ENCODE measurements at regions not wholly inside any gene's neighbourhood (a gene's known extent, or its start where the extent isn't known, plus 50 kb on each side); places are given as distances from the start of the nearest gene placed in this dataset.

DNA sequence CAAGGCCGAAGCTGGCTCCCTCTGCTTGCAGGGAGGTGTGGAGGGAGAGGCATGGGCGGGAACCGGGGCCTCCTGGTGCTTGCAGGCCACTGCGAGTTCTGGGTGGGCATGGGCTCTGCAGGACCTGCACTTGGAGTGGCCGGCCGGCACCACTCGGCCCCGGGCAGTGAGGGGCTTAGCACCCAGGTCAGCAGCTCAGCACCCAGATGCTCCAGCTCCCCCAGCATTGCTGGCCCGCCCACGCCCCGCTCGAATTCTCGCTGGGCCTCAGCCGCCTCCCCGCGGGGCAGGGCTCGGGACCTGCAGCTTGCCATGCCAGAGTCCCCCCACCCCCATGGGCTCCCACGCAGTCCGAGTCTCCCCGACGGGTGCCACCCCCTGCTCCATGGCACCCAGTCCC is 176.2 kb upstream of the FAM98A start:
- WGBS, 2 donors = no CpG with 5 or more reads among the region's 21 CpGs
- H3K9me3 ChIP-seq = no peaks in the 10 kb centered on the region
- no peak for DNase-seq
- H3K4me3 ChIP-seq = no peak overlapping the region
- no peaks in the 10 kb centered on the region for H3K27me3 ChIP-seq
- no peaks in the 10 kb centered on the region for H3K4me1 ChIP-seq
- TF ChIP-seq, protein P1, sequence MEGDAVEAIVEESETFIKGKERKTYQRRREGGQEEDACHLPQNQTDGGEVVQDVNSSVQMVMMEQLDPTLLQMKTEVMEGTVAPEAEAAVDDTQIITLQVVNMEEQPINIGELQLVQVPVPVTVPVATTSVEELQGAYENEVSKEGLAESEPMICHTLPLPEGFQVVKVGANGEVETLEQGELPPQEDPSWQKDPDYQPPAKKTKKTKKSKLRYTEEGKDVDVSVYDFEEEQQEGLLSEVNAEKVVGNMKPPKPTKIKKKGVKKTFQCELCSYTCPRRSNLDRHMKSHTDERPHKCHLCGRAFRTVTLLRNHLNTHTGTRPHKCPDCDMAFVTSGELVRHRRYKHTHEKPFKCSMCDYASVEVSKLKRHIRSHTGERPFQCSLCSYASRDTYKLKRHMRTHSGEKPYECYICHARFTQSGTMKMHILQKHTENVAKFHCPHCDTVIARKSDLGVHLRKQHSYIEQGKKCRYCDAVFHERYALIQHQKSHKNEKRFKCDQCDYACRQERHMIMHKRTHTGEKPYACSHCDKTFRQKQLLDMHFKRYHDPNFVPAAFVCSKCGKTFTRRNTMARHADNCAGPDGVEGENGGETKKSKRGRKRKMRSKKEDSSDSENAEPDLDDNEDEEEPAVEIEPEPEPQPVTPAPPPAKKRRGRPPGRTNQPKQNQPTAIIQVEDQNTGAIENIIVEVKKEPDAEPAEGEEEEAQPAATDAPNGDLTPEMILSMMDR (IDR thresholded peaks at IDR 0.05) = no peak
- TF ChIP-seq POLR2A (IDR thresholded peaks at IDR 0.05) = no peak
- H3K36me3 ChIP-seq = no peaks in the 10 kb centered on the region
- intact Hi-C loops (cut with DNase I) = no loop called here
- H3K27ac ChIP-seq = no peak overlapping the region

DNA sequence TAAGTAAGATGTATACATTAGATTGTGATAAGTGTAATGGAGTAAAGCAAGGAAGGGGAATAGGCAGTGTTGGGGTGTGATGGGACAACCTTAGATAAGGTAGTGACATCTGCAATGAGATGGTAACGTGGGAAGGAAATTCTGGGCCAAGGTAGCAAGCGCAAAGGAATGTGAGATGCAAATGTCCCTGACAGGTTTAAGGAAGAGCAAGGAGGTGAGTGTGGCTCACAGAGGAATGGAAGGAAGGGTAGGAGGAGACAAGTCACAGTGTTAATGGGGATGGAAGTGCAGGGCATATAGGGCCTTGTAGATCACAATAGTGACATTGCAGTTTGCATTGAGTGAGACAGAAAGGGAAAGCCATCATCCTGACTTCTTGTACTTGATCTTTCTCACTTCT is 170.9 kb upstream of the FAM98A start:
- no peaks in the 10 kb centered on the region for H3K4me1 ChIP-seq
- H3K4me3 ChIP-seq = no peak overlapping the region
- WGBS, 2 donors = 73 to 78% methylated on average over 2 of the region's 2 CpGs
- H3K36me3 ChIP-seq = no peaks in the 10 kb centered on the region
- TF ChIP-seq, protein P1 (IDR thresholded peaks at IDR 0.05) = no peak
- TF ChIP-seq POLR2A (IDR thresholded peaks at IDR 0.05) = no peak
- intact Hi-C loops (cut with DNase I) = no loop called here
- H3K27me3 ChIP-seq = no peaks in the 10 kb centered on the region
- H3K9me3 ChIP-seq = no peaks in the 10 kb centered on the region
- DNase-seq = no peak
- no peak overlapping the region for H3K27ac ChIP-seq

DNA sequence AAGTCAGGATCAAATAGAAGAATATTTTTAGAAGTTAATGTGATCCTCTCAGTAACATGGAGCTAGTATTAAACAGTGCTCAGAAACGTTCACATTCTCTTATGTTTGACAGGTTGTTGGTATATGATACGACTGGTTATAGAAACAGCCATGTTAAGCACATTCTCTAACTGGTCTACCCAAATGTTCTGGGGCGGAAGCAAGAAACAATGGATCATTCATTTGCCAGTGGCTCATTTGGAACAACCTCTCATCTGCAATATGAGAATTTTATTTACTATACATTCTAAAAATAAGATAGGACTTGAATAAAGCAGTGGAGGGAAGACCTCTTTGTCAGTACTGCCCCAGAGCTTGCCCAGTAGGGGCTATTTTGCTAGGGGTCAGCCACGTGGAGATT is 167.1 kb upstream of the FAM98A start:
- Histone ChIP-seq H3K4me1 (no peaks in the 10 kb centered on the region), H3K4me3 (no peak overlapping the region), H3K36me3 (no peaks in the 10 kb centered on the region), H3K27ac (no peak overlapping the region), H3K27me3 (no peaks in the 10 kb centered on the region), H3K9me3 (peaks cover 0 to 8% (median 0%) of the 10 kb centered on the region in 3 donors)
- DNase-seq = no peak
- WGBS, 2 donors = 33 to 44% methylated on average over 4 of the region's 4 CpGs
- intact Hi-C loops (cut with DNase I) = no loop called here
- TF ChIP-seq, protein P1 (IDR thresholded peaks at IDR 0.05) = no peak
- no peak for TF ChIP-seq POLR2A (IDR thresholded peaks at IDR 0.05)

DNA sequence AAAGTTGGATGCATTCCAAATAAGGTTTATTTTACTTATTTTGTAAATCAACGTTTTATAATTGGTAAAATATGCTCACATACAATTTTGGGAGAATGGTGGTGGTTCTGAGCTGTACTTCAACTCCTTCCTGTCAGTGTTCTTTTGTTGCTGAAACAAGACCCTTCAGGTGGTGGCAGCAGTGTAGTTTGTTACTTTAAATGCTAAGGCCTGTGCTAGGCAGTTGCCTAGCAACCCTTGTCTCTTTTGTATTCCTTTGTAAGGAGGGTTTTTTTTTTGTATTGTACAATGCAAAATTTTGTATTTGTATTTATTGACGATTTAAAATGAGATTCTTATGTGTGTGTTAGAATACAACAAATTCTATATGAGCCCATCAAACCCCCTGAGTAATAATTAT is 166.0 kb upstream of the FAM98A start:
- WGBS, 2 donors = 20 to 22% methylated on average over 2 of the region's 2 CpGs
- Histone ChIP-seq H3K36me3 (no peaks in the 10 kb centered on the region), H3K4me1 (no peaks in the 10 kb centered on the region), H3K27me3 (no peaks in the 10 kb centered on the region), H3K27ac (no peak overlapping the region), H3K4me3 (no peak overlapping the region), H3K9me3 (peaks cover 0 to 8% (median 0%) of the 10 kb centered on the region in 3 donors)
- no peak for TF ChIP-seq POLR2A (IDR thresholded peaks at IDR 0.05)
- TF ChIP-seq, protein P1 (IDR thresholded peaks at IDR 0.05) = no peak
- intact Hi-C loops (cut with DNase I) = no loop called here
- DNase-seq = no peak

DNA sequence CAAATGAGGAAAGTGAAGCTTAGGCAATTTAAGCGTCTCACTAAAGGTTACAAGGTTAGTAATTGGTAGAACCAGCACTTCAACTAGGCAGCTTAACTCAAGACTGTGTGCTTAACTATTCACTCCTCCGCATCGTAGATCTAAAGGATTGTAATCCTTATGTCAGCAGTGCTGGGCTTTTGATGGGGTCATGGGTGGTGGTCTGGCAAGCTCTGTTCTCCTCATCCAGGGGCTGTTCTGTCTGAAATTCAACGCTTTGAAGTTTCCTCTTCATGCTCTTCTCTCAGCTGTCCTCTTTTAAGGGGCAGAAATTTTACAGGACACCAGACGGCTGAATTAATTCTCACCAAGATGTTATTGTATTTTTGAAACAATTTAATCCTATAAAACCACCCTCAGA is 165.5 kb upstream of the FAM98A start:
- H3K36me3 ChIP-seq = no peaks in the 10 kb centered on the region
- 52 to 56% methylated on average over 5 of the region's 5 CpGs for WGBS, 2 donors
- no peak overlapping the region for H3K4me3 ChIP-seq
- H3K4me1 ChIP-seq = no peaks in the 10 kb centered on the region
- H3K27ac ChIP-seq = no peak overlapping the region
- no peaks in the 10 kb centered on the region for H3K27me3 ChIP-seq
- H3K9me3 ChIP-seq = peaks cover 0 to 8% (median 0%) of the 10 kb centered on the region in 3 donors
- intact Hi-C loops (cut with DNase I) = no loop called here
- TF ChIP-seq, protein P1 (IDR thresholded peaks at IDR 0.05) = no peak
- no peak for TF ChIP-seq POLR2A (IDR thresholded peaks at IDR 0.05)
- no peak for DNase-seq
